ENCODE measurements at regions not wholly inside any gene's neighbourhood (a gene's known extent, or its start where the extent isn't known, plus 50 kb on each side); places are given as distances from the start of the nearest gene placed in this dataset.

GRCh38 chr10:128573281-128573845, 447.1 kb upstream of the MKI67 start:
- Histone ChIP-seq H3K4me3 (no peak overlapping the region), H3K27me3 (no peaks in the 10 kb centered on the region), H3K36me3 (no peaks in the 10 kb centered on the region), H3K9me3 (no peaks in the 10 kb centered on the region), H3K27ac (no peak overlapping the region), H3K4me1 (no peaks in the 10 kb centered on the region)
- no peak for TF ChIP-seq POLR2A (IDR thresholded peaks at IDR 0.05)
- no peak for TF ChIP-seq CTCF (IDR thresholded peaks at IDR 0.05)
- intact Hi-C loops (cut with DNase I; ENCODE audit: low total_unique reads), result no loop called here
- no peak for DNase-seq

- Histone ChIP-seq H3K27me3 (no peaks in the 10 kb centered on the region), H3K27ac (no peak overlapping the region), H3K4me3 (no peak overlapping the region), H3K36me3 (no peaks in the 10 kb centered on the region), H3K9me3 (no peaks in the 10 kb centered on the region), H3K4me1 (no peaks in the 10 kb centered on the region)
- no peak for DNase-seq
- intact Hi-C loops (cut with DNase I; ENCODE audit: low total_unique reads), result no loop called here
- TF ChIP-seq CTCF (IDR thresholded peaks at IDR 0.05) (no peak), POLR2A (IDR thresholded peaks at IDR 0.05) (no peak)
These were observed 447.8 kb upstream of the MKI67 start for GRCh38 chr10:128573986-128574385.

- Histone ChIP-seq H3K27me3 (no peaks in the 10 kb centered on the region), H3K9me3 (no peaks in the 10 kb centered on the region), H3K4me1 (no peaks in the 10 kb centered on the region), H3K36me3 (no peaks in the 10 kb centered on the region), H3K27ac (no peak overlapping the region), H3K4me3 (no peak overlapping the region)
- no peak for TF ChIP-seq CTCF (IDR thresholded peaks at IDR 0.05)
- no peak for TF ChIP-seq POLR2A (IDR thresholded peaks at IDR 0.05)
- intact Hi-C loops (cut with DNase I; ENCODE audit: low total_unique reads), result no loop called here
- DNase-seq, result no peak
These were observed 448.5 kb upstream of the MKI67 start for GRCh38 chr10:128574581-128575210.

- Histone ChIP-seq H3K9me3 (no peaks in the 10 kb centered on the region), H3K4me1 (no peaks in the 10 kb centered on the region), H3K27me3 (no peaks in the 10 kb centered on the region), H3K36me3 (no peaks in the 10 kb centered on the region), H3K4me3 (no peak overlapping the region), H3K27ac (no peak overlapping the region)
- intact Hi-C loops (cut with DNase I; ENCODE audit: low total_unique reads), result no loop called here
- DNase-seq, result no peak
- TF ChIP-seq POLR2A (IDR thresholded peaks at IDR 0.05), result no peak
- no peak for TF ChIP-seq CTCF (IDR thresholded peaks at IDR 0.05)
These were observed 449.5 kb upstream of the MKI67 start for GRCh38 chr10:128575761-128576160.

- Histone ChIP-seq H3K27me3 (no peaks in the 10 kb centered on the region), H3K9me3 (no peaks in the 10 kb centered on the region), H3K36me3 (no peaks in the 10 kb centered on the region), H3K4me3 (no peak overlapping the region), H3K27ac (no peak overlapping the region), H3K4me1 (no peaks in the 10 kb centered on the region)
- intact Hi-C loops (cut with DNase I; ENCODE audit: low total_unique reads), result no loop called here
- TF ChIP-seq POLR2A (IDR thresholded peaks at IDR 0.05) (no peak), CTCF (IDR thresholded peaks at IDR 0.05) (no peak)
- no peak for DNase-seq
These were observed 450.1 kb upstream of the MKI67 start for GRCh38 chr10:128576336-128576735.

All from uterus (tissue), 3 donors.